HG03045 (cell line): ENCODE measurements at regions not wholly inside any gene's neighbourhood (a gene's known extent, or its start where the extent isn't known, plus 50 kb on each side); places are given as distances from the start of the nearest gene placed in this dataset.
"Not testable (repeated sequence)": the region's sequence is repeated elsewhere in the genome, so short reads cannot be mapped to it uniquely, and the experiment has no call there.

ENCODE experiments used
- ATAC-seq: cut with Tn5 transposase; IDR thresholded peaks from one replicate; pipeline ENCODE4 v1.9.1; 2021; ENCODE audit warnings: mild to moderate bottlenecking, moderate library complexity; ENCODE audit not compliant: unreplicated experiment

GRCh38 chr2:161044921-161045320 is 115.3 kb upstream of the TANK start:
- ATAC-seq: no peak

DNA sequence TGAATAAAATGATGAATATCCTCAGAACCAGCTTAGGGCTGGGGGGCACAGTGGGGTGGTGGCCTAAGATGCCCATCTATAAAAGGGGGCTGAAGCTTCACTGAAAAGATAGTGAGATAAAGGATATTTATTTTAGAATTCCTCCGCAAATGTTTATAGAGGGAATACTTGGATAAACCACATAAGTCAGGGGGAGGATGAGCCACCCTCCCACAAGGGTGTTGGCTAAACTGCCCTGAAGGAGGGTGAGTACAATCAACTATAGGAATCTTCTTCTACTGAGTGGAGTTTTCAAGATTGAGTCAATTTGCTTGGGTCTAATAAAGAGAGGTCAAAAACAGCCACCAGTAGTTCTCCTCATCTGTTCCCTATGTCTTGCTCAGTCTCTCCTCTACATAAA is 114.5 kb upstream of the TANK start:
- ATAC-seq: no peak

DNA sequence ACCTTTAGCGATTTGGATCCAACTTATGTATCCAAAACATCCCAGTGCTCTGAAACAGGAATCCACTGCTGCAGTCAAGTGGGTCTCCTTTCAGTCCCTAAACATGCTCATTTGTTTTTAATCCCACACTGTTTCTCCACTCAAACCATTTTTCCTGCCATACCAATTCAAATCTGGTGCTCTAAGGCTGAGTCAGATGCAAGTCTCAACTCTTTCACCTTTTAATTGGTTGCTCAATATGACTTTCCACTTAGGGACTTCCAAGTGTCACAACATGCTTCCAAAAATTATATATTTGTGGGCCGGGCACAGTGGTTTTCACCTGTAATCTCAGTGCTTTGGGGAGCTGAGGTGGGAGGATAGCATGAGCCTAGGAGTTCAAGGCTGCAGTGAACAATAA is 113.4 kb upstream of the TANK start:
- no peak for ATAC-seq

GRCh38 chr2:161048317-161048716 is 111.9 kb upstream of the TANK start:
- no peak for ATAC-seq

DNA sequence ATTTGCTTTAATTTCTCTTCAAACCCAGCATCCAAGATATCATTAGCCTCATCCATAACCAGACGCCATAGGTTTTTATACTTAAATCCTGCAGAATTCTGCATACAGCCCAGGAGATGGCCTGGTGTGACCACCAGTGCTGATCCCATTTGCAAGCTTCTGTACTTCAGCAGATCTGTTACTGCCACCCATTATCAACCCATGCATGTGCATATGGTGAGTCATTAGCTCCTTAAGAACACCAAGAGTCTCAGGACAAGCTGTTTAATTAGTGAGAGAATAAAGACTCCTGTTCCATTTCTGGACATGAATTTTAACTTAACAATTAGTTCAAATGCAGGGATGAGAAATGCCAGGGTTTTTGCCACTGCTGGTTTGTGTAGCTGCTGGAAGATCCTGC is 110.7 kb upstream of the TANK start:
- no peak for ATAC-seq

DNA sequence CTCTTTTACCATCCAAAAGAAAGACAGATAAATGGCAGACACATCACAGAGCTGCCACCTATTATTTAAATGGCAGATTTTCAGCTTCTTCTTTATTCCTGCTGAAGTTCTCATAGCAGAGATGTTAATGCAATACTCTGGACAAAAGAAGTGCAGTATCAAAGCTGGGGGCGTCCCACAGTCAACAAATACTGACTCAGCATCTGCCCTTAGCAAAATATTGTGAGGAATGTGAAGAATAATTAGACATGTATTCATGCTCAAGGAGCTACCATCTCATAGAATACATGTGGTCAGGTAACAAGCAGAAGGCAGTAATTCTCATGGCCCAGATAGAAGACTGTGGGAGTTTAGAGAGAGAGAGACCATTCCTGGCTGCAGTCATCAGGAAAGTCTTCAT is 108.0 kb upstream of the TANK start:
- ATAC-seq: no peak

DNA sequence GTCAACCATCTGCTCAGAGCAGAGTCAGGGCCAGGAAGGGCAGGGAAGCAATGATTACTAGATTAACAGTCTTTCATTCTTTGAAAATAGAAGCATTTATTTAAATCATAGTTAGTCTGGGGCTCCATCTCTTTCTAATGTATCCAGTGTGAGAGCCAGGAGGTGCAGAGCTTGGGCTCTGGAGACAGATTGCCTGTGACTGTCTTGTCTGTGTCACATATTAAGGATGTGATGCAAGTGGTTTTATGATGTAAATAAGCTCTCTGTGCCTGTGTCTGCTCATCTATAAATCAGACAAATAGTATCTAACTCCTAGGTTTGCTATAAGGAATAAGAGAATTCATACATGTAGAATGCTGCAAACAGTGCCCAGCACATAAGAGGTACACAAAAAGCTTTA is 104.9 kb upstream of the TANK start:
- no peak for ATAC-seq

GRCh38 chr2:161059388-161059787 is 100.8 kb upstream of the TANK start:
- no peak for ATAC-seq

DNA sequence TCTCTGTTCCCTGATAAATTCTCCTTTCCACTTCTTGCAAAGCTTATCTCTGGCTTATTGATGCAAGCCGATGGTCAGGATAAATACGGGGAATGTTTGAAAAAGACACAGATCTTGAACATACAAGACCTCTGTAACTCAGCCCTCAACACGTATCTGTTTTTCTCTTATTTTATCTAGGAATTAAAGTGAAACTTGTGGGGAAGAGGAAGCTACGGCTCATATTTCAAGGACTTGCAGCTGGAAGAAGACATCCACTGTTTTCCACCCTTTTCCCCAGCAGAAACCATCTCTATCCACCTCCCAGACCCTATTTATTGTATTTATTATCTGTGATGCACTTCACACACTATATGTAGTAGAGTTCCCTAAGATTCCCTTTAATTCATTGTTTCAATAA is 98.4 kb upstream of the TANK start:
- no peak for ATAC-seq

DNA sequence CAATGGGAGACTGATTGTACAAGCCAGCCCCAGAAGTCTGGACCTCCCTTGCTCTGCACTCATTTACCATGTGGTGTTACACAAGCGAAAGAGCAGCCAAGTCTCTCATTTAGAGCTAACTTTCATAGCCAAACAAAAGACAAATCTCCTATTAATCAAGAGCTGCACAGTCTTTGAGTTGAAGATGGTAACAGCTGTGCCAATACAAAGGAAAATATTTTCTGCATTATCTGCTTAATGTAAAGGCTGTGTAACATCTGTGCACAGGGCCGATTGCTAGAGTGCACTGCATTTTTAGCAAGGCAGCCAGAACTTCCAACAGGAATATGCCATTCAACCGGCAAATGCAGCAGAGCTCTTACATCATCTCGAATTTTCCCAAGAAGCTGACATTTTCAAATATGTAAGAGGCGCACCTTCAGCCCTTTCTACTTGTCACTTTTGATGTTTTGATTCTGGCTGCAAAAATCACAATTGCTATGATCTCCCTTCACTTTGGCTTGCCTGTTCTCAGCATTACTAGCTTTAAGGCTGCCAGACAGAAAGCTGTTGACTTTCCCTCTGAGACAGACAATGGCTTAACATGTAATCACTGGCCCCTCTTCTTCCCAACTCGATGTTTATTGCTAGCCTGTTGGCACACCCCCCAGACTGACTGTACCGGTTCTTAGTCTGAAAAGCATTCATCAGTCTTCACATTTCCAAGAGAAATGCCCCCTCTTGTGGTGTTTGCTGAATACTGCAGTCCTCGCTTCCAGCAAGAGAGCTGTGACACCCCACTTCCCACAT is 96.9 kb upstream of the TANK start:
- ATAC-seq: peak; percentile 91

DNA sequence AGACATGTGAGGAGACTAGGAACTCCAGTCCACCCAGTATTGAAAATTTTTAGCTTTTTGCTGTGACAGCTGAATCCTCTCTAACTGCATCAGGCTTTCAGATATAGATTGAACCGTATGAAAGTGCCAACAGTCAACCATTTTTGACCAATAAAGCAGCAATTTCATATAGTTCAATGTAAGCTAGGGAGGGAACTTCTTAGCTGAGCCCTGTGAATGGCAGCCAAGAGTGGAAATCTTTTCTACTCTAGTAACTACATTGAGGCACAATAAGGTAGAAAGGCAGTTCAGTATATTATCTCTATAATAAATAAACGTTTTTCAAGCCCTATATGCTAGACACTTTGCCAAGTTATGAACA is 96.3 kb upstream of the TANK start:
- ATAC-seq: peak; percentile 38

DNA sequence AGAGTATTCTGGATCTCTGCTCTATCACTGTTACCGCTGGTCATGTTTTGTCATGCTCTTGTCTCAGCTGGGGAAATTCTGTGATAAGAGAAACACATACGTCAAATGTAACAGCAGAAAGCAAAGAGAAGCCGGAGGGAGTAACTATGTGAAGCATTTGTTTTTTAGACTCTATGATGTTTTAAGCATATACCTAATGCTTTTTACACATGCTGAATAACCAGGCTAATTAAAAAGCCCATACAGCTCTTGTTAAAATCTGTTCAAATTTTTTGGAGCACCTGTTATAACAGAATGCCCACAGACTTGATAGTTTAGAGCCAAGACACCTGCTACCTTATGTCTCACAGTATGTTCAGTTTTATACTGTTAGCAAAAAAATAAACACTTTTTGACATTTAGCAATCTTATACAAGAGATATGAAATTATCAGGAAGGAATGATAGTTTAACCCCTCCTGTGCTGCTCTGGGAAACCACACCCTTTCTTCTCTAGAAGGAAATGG is 92.3 kb upstream of the TANK start:
- ATAC-seq: no peak

- no peak for ATAC-seq
These were observed 91.6 kb upstream of the TANK start for GRCh38 chr2:161068670-161069069.

DNA sequence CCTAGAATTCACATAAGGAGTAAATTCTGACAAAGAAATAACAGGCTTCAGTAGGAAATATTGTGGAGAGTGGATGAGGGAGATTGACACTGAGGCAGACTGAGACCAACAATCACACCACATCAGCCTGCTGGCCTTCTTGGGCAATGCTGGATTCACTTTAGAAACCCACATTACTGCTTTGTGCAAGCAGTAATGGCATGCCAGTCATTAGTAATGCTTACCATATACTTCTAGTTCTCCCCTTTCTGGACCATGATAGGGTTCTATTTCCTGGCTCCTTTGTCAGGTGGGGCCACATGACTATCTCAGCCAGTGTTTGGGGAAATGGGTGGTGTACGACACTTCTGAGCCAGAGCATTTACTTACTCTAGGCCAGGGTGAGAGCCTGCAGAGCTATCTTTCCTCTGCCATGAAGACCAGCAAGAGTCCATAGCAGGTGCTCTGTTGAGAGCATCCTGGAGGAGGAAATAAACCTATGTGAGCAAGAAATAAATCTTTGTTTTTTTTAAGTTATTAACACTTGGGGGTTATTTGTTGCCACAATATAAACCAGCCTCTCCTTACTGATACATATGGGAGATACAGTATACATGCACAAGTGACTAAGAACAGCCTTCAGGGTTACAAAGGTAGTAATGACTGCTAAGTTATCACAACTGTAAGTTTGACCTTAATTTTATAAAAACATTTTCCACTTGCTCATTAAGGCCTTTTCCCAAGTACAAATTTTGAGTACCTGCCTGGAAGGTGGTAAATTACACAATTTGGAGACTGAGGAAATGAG is 89.3 kb upstream of the TANK start:
- ATAC-seq: no peak

- not testable (repeated sequence) for ATAC-seq
These were observed 87.8 kb upstream of the TANK start for GRCh38 chr2:161072436-161072835.

GRCh38 chr2:161075701-161076100 is 84.5 kb upstream of the TANK start:
- ATAC-seq: no peak

DNA sequence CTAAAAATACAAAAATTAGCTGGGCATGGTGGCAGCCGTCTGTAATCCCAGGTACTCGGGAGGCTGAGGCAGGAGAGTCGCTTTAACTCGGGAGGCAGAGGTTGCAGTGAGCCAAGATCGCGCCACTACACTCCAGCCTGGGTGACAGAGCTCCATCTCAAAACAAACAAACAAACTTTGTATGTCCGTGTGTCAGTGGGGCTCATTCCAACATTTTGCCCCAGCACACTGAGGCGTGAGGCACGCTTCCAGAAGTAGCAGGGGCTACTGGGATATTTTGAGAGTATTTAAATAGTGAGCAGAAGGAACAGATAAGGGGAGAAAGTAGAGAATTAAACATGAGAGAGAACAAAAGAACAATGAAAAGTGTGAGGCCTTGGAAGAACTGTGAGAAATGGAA is 83.3 kb upstream of the TANK start:
- ATAC-seq: no peak

- ATAC-seq: peak; percentile 92
These were observed 82.6 kb upstream of the TANK start for GRCh38 chr2:161077367-161078210.

GRCh38 chr2:161078211-161078539 is 82.1 kb upstream of the TANK start:
- no peak for ATAC-seq

DNA sequence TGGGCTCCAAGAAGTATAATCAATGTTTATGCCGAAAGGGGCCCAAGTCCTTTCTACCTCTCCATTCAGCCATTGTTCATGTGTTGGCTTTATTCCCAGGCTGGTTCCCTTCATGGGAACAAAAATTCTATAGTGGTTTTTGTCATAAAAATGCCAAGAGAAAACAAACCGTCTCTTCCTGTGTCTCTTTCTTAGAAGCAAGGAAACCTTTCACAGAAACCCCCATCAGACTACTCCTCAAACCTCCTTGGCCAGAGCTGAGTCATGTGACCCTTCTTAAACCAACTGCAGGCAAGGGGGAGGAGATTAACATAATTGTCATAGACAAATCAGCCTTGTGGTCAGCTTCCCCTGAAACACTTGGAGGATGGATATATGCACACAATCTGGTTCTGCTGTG is 75.1 kb upstream of the TANK start:
- ATAC-seq: no peak

DNA sequence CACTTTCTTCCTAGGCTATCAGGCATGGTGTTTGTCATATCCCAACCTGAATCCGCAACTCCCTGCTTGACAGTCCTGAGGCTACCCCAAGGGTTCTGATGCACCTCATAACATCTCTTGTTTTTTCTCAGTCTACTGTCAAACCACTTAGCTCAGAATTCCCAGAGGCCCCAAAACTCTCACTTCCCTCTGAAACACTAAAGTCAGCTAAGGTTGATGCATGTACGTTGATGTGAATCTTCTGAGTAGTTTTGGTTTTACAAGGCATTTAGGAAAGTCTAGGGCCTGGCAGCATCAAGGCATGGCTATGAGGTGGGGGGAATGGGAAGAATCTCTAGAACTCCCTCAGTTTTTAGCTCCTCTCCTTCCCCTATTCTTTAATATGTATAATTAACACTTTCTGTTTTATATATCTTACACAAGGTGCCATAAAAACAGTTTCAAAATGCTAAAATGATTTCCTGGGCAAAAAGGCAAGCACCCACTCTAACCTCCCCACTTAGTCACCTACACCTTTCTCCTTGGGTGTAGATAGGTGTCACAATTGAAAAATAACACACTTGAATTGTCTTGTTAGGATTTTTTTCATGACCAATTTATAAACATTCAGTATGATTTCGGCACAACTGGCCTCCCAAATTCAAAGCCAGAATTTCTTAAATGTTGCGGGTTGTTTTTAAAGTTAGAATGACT is 71.4 kb upstream of the TANK start:
- peak; percentile 83 for ATAC-seq
